GM23338 (cell line): ENCODE measurements at regions not wholly inside any gene's neighbourhood (a gene's known extent, or its start where the extent isn't known, plus 50 kb on each side); places are given as distances from the start of the nearest gene placed in this dataset.

Experiments
- ATAC-seq: fragments of 200-7000 bp; cut with Tn5 transposase; 3 replicates; pipeline ENCODE4 v1.9.1; 2020
- DNase-seq: peaks from one replicate; pipeline ENCODE4 v3.0.0-alpha.2; 2015; ENCODE audit warnings: low spot score
- H2AFZ ChIP-seq: fragments of 200-600 bp; sonication (generic); 2 replicates; pipeline ENCODE4 v1.8.0; 2016; ENCODE audit warnings: antibody characterized with exemption, mild to moderate bottlenecking, moderate library complexity
- H3F3A ChIP-seq: fragments of 200-600 bp; sonication (generic); replicated peaks from 2 replicates; pipeline ENCODE4 v1.8.0; 2017; ENCODE audit warnings: antibody characterized with exemption, mixed run types, low read depth
- H3K27ac ChIP-seq: fragments of 200-600 bp; sonication (generic); 2 replicates; pipeline ENCODE4 v1.6.1; 2016; ENCODE audit warnings: low read depth
- H3K27me3 ChIP-seq: fragments of 200-600 bp; sonication (generic); 2 replicates; pipeline ENCODE4 v1.8.0; 2016; ENCODE audit warnings: mild to moderate bottlenecking, mixed run types, moderate library complexity; ENCODE audit not compliant: insufficient read depth
- H3K36me3 ChIP-seq: fragments of 200-600 bp; sonication (generic); 2 replicates; pipeline ENCODE4 v1.8.0; 2016; ENCODE audit warnings: mild to moderate bottlenecking; ENCODE audit not compliant: insufficient read depth
- H3K4me1 ChIP-seq: fragments of 200-600 bp; sonication (generic); 2 replicates; pipeline ENCODE4 v1.8.0; 2016; ENCODE audit warnings: mild to moderate bottlenecking, moderate library complexity; ENCODE audit not compliant: insufficient read depth
- H3K4me2 ChIP-seq: fragments of 200-600 bp; sonication (generic); 2 replicates; pipeline ENCODE4 v1.7.1; 2017; ENCODE audit warnings: mixed run types
- H3K4me3 ChIP-seq: fragments of 200-600 bp; sonication (generic); 2 replicates; pipeline ENCODE4 v1.6.1; 2016; ENCODE audit warnings: mixed run types
- H3K79me2 ChIP-seq: fragments of 200-600 bp; sonication (generic); replicated peaks from 2 replicates; pipeline ENCODE4 v1.8.0; 2017; ENCODE audit warnings: mild to moderate bottlenecking; ENCODE audit not compliant: insufficient read depth
- H3K9me2 ChIP-seq: fragments of 200-600 bp; sonication (generic); 2 replicates; pipeline ENCODE4 v1.8.0; 2017; ENCODE audit not compliant: insufficient read depth
- H4K20me1 ChIP-seq: fragments of 200-600 bp; sonication (generic); replicated peaks from 2 replicates; pipeline ENCODE4 v1.8.0; 2017; ENCODE audit warnings: mild to moderate bottlenecking; ENCODE audit not compliant: insufficient read depth
- H3K27ac Mint-ChIP-seq: 2 replicates; pipeline ENCODE4 v1.8.0; 2020; ENCODE audit warnings: inconsistent platforms, mild to moderate bottlenecking, moderate library complexity, mixed read lengths
- H3K27me3 Mint-ChIP-seq: 3 replicates; pipeline ENCODE4 v1.8.0; 2022; ENCODE audit warnings: low read depth, mild to moderate bottlenecking, moderate library complexity, mixed read lengths, inconsistent platforms; ENCODE audit not compliant: insufficient read depth, poor library complexity
- H3K36me3 Mint-ChIP-seq: 3 replicates; pipeline ENCODE4 v1.8.0; 2021; ENCODE audit warnings: low read depth, mild to moderate bottlenecking, inconsistent platforms, moderate library complexity, mixed read lengths
- H3K4me1 Mint-ChIP-seq: 3 replicates; pipeline ENCODE4 v1.8.0; 2020; ENCODE audit warnings: mild to moderate bottlenecking, inconsistent platforms, mixed read lengths
- H3K4me3 Mint-ChIP-seq: 3 replicates; pipeline ENCODE4 v1.8.0; 2021; ENCODE audit warnings: moderate library complexity, mild to moderate bottlenecking, inconsistent platforms, mixed read lengths
- H3K9me3 Mint-ChIP-seq: 3 replicates; pipeline ENCODE4 v1.8.0; 2020; ENCODE audit warnings: moderate library complexity, mild to moderate bottlenecking, inconsistent platforms, mixed read lengths
- CREB1 ChIP-seq: fragments of 250-450 bp; sonication (Bioruptor Pico); IDR thresholded peaks from 2 replicates; pipeline ENCODE4 v1.5.0; 2020; ENCODE audit warnings: low read depth, mild to moderate bottlenecking, moderate library complexity
- CTCF ChIP-seq, 2 experiments: fragments of 200-600 bp in 1 of 2; sonication (generic) in 1 of 2; conservative IDR thresholded peaks; 2 replicates each; pipeline versions ENCODE4 v1.5.1 to v1.6.1; 2016 to 2017; ENCODE audit warnings: antibody characterized with exemption in 2 of 2, low read depth in 2 of 2, mild to moderate bottlenecking in 2 of 2, moderate library complexity in 1 of 2
- ETS1 ChIP-seq: IDR thresholded peaks from 2 replicates; pipeline ENCODE4 v1.6.1; 2016; ENCODE audit warnings: antibody characterized with exemption
- EZH2 ChIP-seq: fragments of 200-600 bp; sonication (generic); IDR thresholded peaks from one replicate; pipeline ENCODE4 v1.8.0; 2017; ENCODE audit warnings: antibody characterized with exemption, mild to moderate bottlenecking, low read depth; ENCODE audit not compliant: unreplicated experiment
- EZH2phosphoT487 ChIP-seq: fragments of 200-600 bp; sonication (generic); IDR thresholded peaks from one replicate; pipeline ENCODE4 v1.8.1; 2018; ENCODE audit warnings: antibody characterized with exemption; ENCODE audit not compliant: unreplicated experiment
- NANOG ChIP-seq: IDR thresholded peaks from 2 replicates; pipeline ENCODE4 v1.6.1; 2016; ENCODE audit warnings: antibody characterized with exemption, borderline replicate concordance
- POLR2AphosphoS5 ChIP-seq: IDR thresholded peaks from 2 replicates; pipeline ENCODE4 v1.6.1; 2016; ENCODE audit warnings: antibody characterized with exemption, low read depth
- STAT1 ChIP-seq: IDR thresholded peaks from one replicate; pipeline ENCODE4 v1.6.1; 2016; ENCODE audit warnings: antibody characterized with exemption; ENCODE audit not compliant: unreplicated experiment
- ZNF114 ChIP-seq: fragments of 250-450 bp; sonication (Bioruptor Pico); IDR thresholded peaks from 2 replicates; pipeline ENCODE4 v1.5.0; 2020; ENCODE audit warnings: mild to moderate bottlenecking, moderate library complexity
- ZNF462 ChIP-seq: fragments of 250-450 bp; sonication (Bioruptor Pico); IDR thresholded peaks from 2 replicates; pipeline ENCODE4 v1.5.0; 2020; ENCODE audit warnings: mild to moderate bottlenecking, moderate library complexity

GRCh38 chr12:24280056-24280842 lies 330.8 kb upstream of the SOX5 start (continued):
- TF ChIP-seq ZNF462 (no peak), CREB1 (no peak), EZH2 (no peak), ZNF114 (no peak), EZH2phosphoT487 (no peak), ETS1 (no peak), POLR2AphosphoS5 (no peak)

GRCh38 chr12:24278832-24279231 lies 329.4 kb upstream of the SOX5 start:
- Histone ChIP-seq H3K4me3 (no peak overlapping the region), H3K4me1 (peaks cover 30% of the 10 kb centered on the region), H3K27me3 (no peaks in the 10 kb centered on the region), H2AFZ (no peak overlapping the region), H3K79me2 (no peaks in the 10 kb centered on the region), H4K20me1 (no peaks in the 10 kb centered on the region), H3F3A (no peaks in the 10 kb centered on the region), H3K27ac (no peak overlapping the region), H3K4me2 (no peak overlapping the region), H3K9me2 (no peaks in the 10 kb centered on the region), H3K36me3 (no peaks in the 10 kb centered on the region)
- DNase-seq (no peak), ATAC-seq (no peak)
- Mint-ChIP-seq H3K27me3 (no peaks in the 10 kb centered on the region), H3K36me3 (no peaks in the 10 kb centered on the region), H3K27ac (no peak overlapping the region), H3K4me3 (no peak overlapping the region), H3K4me1 (peaks cover 34% of the 10 kb centered on the region), H3K9me3 (no peaks in the 10 kb centered on the region)
- TF ChIP-seq EZH2phosphoT487 = no peak
- TF ChIP-seq CREB1 = no peak
- TF ChIP-seq POLR2AphosphoS5 = no peak
- no peak for TF ChIP-seq ZNF114
- no peak for TF ChIP-seq STAT1
- no peak for TF ChIP-seq NANOG
- no peak for TF ChIP-seq EZH2
- TF ChIP-seq CTCF (conservative IDR thresholded peaks at IDR 0.05; ENCODE audit: low read depth in 2 of 2) = no peak
- TF ChIP-seq ETS1 = no peak
